CD1c-positive myeloid dendritic cell (primary cell): ENCODE measurements at regions not wholly inside any gene's neighbourhood (a gene's known extent, or its start where the extent isn't known, plus 50 kb on each side); places are given as distances from the start of the nearest gene placed in this dataset.

Experiments
- DNase-seq: peaks from one replicate; pipeline ENCODE4 v3.0.0-alpha.2; 2016; ENCODE audit errors: extremely low spot score

DNA sequence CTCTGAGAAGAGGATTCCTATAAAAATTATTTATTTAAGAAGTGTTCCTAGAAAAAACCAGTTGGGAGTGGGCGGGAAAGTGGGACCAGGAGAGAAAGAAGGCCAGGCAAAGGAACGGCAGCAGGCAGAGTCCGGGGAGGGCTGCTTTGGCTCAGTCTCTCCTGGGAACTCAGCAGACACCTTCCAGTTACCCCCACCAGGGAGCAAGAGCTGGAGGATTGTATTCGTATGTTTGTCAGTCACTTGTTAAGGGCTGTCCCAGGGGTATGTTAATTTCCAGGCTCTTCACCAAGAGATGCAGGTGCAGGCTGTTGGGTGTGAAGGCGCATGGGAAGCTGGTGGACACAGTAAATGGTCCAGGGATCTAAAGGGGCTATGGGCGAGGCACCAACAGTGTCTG lies 53.0 kb upstream of the CHD6 start:
- no peak for DNase-seq

DNA sequence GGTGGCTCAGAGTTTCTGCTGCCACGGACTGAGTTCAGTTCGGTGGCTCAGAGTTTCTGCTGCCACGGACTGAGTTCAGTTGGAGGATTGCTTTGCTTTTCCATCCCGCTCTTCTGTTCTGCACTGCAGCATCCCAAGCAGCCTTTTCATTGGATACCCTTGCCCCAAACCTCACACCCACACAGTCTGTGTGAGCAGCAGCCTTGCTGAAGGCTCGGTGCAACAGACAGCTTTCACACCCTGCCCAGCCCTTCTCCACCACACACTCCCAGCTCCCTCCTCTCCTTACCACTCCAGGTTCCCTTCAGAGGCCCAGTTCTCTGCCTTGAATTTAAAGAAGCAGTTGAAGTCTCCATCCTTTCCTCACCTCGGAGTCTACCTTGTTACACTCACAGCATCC lies 52.5 kb upstream of the CHD6 start:
- DNase-seq = no peak

DNA sequence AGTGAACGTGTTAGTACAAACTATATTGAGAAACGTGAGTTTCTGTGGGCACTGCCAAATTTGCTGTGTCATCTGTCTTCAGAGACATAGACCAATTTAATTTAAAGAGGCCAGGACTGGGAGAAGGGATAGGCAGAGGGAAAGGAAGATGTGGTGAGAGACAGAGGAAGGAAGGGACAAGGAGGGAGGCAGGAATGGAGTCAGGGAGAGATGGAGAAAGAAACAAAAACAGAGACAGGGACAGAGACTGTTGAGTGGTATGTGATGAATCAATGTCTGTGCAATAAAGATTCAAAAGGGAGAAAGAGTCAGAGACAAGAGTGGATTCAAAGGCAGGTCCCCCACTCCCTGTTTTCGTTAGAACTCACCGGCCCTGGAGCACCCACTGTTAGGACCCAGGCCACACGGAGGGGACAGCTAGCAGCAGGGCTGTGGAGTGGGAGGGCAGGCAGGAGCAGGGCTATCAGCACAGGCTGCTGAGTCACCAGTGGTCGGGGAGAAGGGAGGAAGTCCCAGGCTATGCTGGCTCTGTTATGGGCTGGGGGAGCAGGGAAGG lies 51.6 kb upstream of the CHD6 start:
- DNase-seq = no peak

DNA sequence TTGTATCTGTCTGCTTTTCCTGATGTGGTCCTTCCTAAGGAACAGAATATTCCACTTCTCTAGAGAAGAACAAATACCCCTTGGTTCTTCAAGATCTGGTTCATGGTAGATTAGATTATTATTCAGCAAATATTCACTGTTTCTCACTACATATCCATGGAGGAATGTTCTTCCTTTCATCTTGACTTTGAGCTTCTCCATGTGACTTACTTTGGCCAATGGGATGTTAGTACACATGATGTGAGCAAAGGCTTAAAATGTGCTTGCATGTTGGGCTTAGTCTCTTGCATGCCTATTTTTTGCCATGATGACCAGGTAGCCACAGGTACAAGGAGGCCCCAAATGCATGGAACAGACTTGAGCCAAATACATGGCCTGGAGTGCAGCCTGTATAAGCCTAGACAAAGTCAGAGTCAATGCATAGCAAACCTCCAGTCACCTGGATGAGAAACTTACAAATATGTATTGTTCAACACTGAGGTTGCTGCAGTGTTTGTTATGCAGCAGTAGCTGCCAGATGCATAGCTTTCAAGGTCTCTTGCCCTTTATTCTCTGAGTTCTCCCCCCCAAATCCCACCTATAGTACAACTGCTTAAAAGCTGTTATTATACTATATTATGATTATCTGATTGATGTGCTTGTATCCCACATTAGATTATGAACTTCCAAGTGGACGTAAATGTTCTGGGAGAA lies 50.0 kb upstream of the CHD6 start:
- no peak for DNase-seq
